GM23338 (cell line): ENCODE measurements at regions not wholly inside any gene's neighbourhood (a gene's known extent, or its start where the extent isn't known, plus 50 kb on each side); places are given as distances from the start of the nearest gene placed in this dataset.

Source experiments
- ATAC-seq: fragments of 200-7000 bp; cut with Tn5 transposase; 3 replicates; pipeline ENCODE4 v1.9.1; 2020
- DNase-seq: peaks from one replicate; pipeline ENCODE4 v3.0.0-alpha.2; 2015; ENCODE audit warnings: low spot score
- H2AFZ ChIP-seq: fragments of 200-600 bp; sonication (generic); 2 replicates; pipeline ENCODE4 v1.8.0; 2016; ENCODE audit warnings: antibody characterized with exemption, mild to moderate bottlenecking, moderate library complexity
- H3F3A ChIP-seq: fragments of 200-600 bp; sonication (generic); replicated peaks from 2 replicates; pipeline ENCODE4 v1.8.0; 2017; ENCODE audit warnings: antibody characterized with exemption, mixed run types, low read depth
- H3K27ac ChIP-seq: fragments of 200-600 bp; sonication (generic); 2 replicates; pipeline ENCODE4 v1.6.1; 2016; ENCODE audit warnings: low read depth
- H3K27me3 ChIP-seq: fragments of 200-600 bp; sonication (generic); 2 replicates; pipeline ENCODE4 v1.8.0; 2016; ENCODE audit warnings: mild to moderate bottlenecking, mixed run types, moderate library complexity; ENCODE audit not compliant: insufficient read depth
- H3K36me3 ChIP-seq: fragments of 200-600 bp; sonication (generic); 2 replicates; pipeline ENCODE4 v1.8.0; 2016; ENCODE audit warnings: mild to moderate bottlenecking; ENCODE audit not compliant: insufficient read depth
- H3K4me1 ChIP-seq: fragments of 200-600 bp; sonication (generic); 2 replicates; pipeline ENCODE4 v1.8.0; 2016; ENCODE audit warnings: mild to moderate bottlenecking, moderate library complexity; ENCODE audit not compliant: insufficient read depth
- H3K4me2 ChIP-seq: fragments of 200-600 bp; sonication (generic); 2 replicates; pipeline ENCODE4 v1.7.1; 2017; ENCODE audit warnings: mixed run types
- H3K4me3 ChIP-seq: fragments of 200-600 bp; sonication (generic); 2 replicates; pipeline ENCODE4 v1.6.1; 2016; ENCODE audit warnings: mixed run types
- H3K79me2 ChIP-seq: fragments of 200-600 bp; sonication (generic); replicated peaks from 2 replicates; pipeline ENCODE4 v1.8.0; 2017; ENCODE audit warnings: mild to moderate bottlenecking; ENCODE audit not compliant: insufficient read depth
- H3K9me2 ChIP-seq: fragments of 200-600 bp; sonication (generic); 2 replicates; pipeline ENCODE4 v1.8.0; 2017; ENCODE audit not compliant: insufficient read depth
- H4K20me1 ChIP-seq: fragments of 200-600 bp; sonication (generic); replicated peaks from 2 replicates; pipeline ENCODE4 v1.8.0; 2017; ENCODE audit warnings: mild to moderate bottlenecking; ENCODE audit not compliant: insufficient read depth
- H3K27ac Mint-ChIP-seq: 2 replicates; pipeline ENCODE4 v1.8.0; 2020; ENCODE audit warnings: inconsistent platforms, mild to moderate bottlenecking, moderate library complexity, mixed read lengths
- H3K27me3 Mint-ChIP-seq: 3 replicates; pipeline ENCODE4 v1.8.0; 2022; ENCODE audit warnings: low read depth, mild to moderate bottlenecking, moderate library complexity, mixed read lengths, inconsistent platforms; ENCODE audit not compliant: insufficient read depth, poor library complexity
- H3K36me3 Mint-ChIP-seq: 3 replicates; pipeline ENCODE4 v1.8.0; 2021; ENCODE audit warnings: low read depth, mild to moderate bottlenecking, inconsistent platforms, moderate library complexity, mixed read lengths
- H3K4me1 Mint-ChIP-seq: 3 replicates; pipeline ENCODE4 v1.8.0; 2020; ENCODE audit warnings: mild to moderate bottlenecking, inconsistent platforms, mixed read lengths
- H3K4me3 Mint-ChIP-seq: 3 replicates; pipeline ENCODE4 v1.8.0; 2021; ENCODE audit warnings: moderate library complexity, mild to moderate bottlenecking, inconsistent platforms, mixed read lengths
- H3K9me3 Mint-ChIP-seq: 3 replicates; pipeline ENCODE4 v1.8.0; 2020; ENCODE audit warnings: moderate library complexity, mild to moderate bottlenecking, inconsistent platforms, mixed read lengths
- CREB1 ChIP-seq: fragments of 250-450 bp; sonication (Bioruptor Pico); IDR thresholded peaks from 2 replicates; pipeline ENCODE4 v1.5.0; 2020; ENCODE audit warnings: low read depth, mild to moderate bottlenecking, moderate library complexity
- EZH2 ChIP-seq: fragments of 200-600 bp; sonication (generic); IDR thresholded peaks from one replicate; pipeline ENCODE4 v1.8.0; 2017; ENCODE audit warnings: antibody characterized with exemption, mild to moderate bottlenecking, low read depth; ENCODE audit not compliant: unreplicated experiment
- EZH2phosphoT487 ChIP-seq: fragments of 200-600 bp; sonication (generic); IDR thresholded peaks from one replicate; pipeline ENCODE4 v1.8.1; 2018; ENCODE audit warnings: antibody characterized with exemption; ENCODE audit not compliant: unreplicated experiment
- JUNB ChIP-seq: IDR thresholded peaks from one replicate; pipeline ENCODE4 v1.6.1; 2016; ENCODE audit warnings: antibody characterized with exemption; ENCODE audit not compliant: unreplicated experiment
- NANOG ChIP-seq: IDR thresholded peaks from 2 replicates; pipeline ENCODE4 v1.6.1; 2016; ENCODE audit warnings: antibody characterized with exemption, borderline replicate concordance
- POLR2AphosphoS5 ChIP-seq: IDR thresholded peaks from 2 replicates; pipeline ENCODE4 v1.6.1; 2016; ENCODE audit warnings: antibody characterized with exemption, low read depth
- STAT1 ChIP-seq: IDR thresholded peaks from one replicate; pipeline ENCODE4 v1.6.1; 2016; ENCODE audit warnings: antibody characterized with exemption; ENCODE audit not compliant: unreplicated experiment
- ZNF114 ChIP-seq: fragments of 250-450 bp; sonication (Bioruptor Pico); IDR thresholded peaks from 2 replicates; pipeline ENCODE4 v1.5.0; 2020; ENCODE audit warnings: mild to moderate bottlenecking, moderate library complexity
- ZNF331 ChIP-seq: fragments of 250-450 bp; sonication (Bioruptor Pico); IDR thresholded peaks from 2 replicates; pipeline ENCODE4 v1.5.0; 2020; ENCODE audit warnings: low read depth, mild to moderate bottlenecking, moderate library complexity
- ZNF462 ChIP-seq: fragments of 250-450 bp; sonication (Bioruptor Pico); IDR thresholded peaks from 2 replicates; pipeline ENCODE4 v1.5.0; 2020; ENCODE audit warnings: mild to moderate bottlenecking, moderate library complexity
- TF ChIP-seq, protein P1 (sequence below), 2 experiments: fragments of 200-600 bp in 1 of 2; sonication (generic) in 1 of 2; conservative IDR thresholded peaks; 2 replicates each; pipeline versions ENCODE4 v1.5.1 to v1.6.1; 2016 to 2017; ENCODE audit warnings: antibody characterized with exemption in 2 of 2, low read depth in 2 of 2, mild to moderate bottlenecking in 2 of 2, moderate library complexity in 1 of 2
- TF ChIP-seq, protein P2 (sequence below): IDR thresholded peaks from 2 replicates; pipeline ENCODE4 v1.6.1; 2016; ENCODE audit warnings: antibody characterized with exemption

DNA sequence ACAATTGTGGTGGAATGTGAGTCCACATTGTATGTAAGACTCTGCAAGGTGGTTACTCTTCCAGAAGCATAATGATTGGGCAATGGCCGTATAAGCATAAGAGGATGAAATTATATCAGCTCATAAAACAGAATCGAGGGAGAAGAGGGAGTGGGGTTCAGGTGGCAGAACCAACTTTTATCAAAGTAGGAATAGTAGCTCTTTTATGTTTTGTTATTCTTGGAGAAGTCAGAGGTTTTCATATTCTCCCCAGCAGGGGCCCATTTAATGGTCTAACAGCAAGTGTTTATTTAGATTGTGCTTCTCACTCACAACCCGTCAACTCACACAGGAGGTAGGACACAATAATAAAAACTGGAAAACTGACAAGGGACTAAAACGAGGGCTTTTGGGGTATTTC is 291.3 kb upstream of the CD180 start:
- no peak for TF ChIP-seq POLR2AphosphoS5
- no peak for TF ChIP-seq CREB1 (CRISPR knock-in tag)
- TF ChIP-seq, protein P1, sequence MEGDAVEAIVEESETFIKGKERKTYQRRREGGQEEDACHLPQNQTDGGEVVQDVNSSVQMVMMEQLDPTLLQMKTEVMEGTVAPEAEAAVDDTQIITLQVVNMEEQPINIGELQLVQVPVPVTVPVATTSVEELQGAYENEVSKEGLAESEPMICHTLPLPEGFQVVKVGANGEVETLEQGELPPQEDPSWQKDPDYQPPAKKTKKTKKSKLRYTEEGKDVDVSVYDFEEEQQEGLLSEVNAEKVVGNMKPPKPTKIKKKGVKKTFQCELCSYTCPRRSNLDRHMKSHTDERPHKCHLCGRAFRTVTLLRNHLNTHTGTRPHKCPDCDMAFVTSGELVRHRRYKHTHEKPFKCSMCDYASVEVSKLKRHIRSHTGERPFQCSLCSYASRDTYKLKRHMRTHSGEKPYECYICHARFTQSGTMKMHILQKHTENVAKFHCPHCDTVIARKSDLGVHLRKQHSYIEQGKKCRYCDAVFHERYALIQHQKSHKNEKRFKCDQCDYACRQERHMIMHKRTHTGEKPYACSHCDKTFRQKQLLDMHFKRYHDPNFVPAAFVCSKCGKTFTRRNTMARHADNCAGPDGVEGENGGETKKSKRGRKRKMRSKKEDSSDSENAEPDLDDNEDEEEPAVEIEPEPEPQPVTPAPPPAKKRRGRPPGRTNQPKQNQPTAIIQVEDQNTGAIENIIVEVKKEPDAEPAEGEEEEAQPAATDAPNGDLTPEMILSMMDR (conservative IDR thresholded peaks at IDR 0.05; ENCODE audit: low read depth in 2 of 2): no peak
- TF ChIP-seq STAT1: no peak
- TF ChIP-seq NANOG: no peak
- no peak for TF ChIP-seq ZNF462
- no peak for TF ChIP-seq EZH2phosphoT487
- TF ChIP-seq ZNF114: no peak
- TF ChIP-seq EZH2: no peak
- TF ChIP-seq ZNF331 (CRISPR knock-in tag): no peak
- no peak for TF ChIP-seq JUNB
- TF ChIP-seq, protein P2, sequence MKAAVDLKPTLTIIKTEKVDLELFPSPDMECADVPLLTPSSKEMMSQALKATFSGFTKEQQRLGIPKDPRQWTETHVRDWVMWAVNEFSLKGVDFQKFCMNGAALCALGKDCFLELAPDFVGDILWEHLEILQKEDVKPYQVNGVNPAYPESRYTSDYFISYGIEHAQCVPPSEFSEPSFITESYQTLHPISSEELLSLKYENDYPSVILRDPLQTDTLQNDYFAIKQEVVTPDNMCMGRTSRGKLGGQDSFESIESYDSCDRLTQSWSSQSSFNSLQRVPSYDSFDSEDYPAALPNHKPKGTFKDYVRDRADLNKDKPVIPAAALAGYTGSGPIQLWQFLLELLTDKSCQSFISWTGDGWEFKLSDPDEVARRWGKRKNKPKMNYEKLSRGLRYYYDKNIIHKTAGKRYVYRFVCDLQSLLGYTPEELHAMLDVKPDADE: no peak
- ATAC-seq (no peak), DNase-seq (no peak)
- no peaks in the 10 kb centered on the region for H3F3A ChIP-seq
- Mint-ChIP-seq H3K36me3 (no peaks in the 10 kb centered on the region), H3K27ac (no peak overlapping the region), H3K4me3 (no peak overlapping the region), H3K9me3 (peaks cover 6% of the 10 kb centered on the region; the same call in 1 of the 3 replicates), H3K27me3 (no peaks in the 10 kb centered on the region), H3K4me1 (peaks cover 7% of the 10 kb centered on the region; the same call in 2 of the 3 replicates)
- no peaks in the 10 kb centered on the region for H3K9me2 ChIP-seq
- H3K4me3 ChIP-seq: no peak overlapping the region
- no peak overlapping the region for H2AFZ ChIP-seq
- no peaks in the 10 kb centered on the region for H3K27me3 ChIP-seq
- no peaks in the 10 kb centered on the region for H3K79me2 ChIP-seq
- H3K36me3 ChIP-seq: no peaks in the 10 kb centered on the region
- H3K4me1 ChIP-seq: no peaks in the 10 kb centered on the region
- no peaks in the 10 kb centered on the region for H4K20me1 ChIP-seq
- no peak overlapping the region for H3K27ac ChIP-seq
- no peak overlapping the region for H3K4me2 ChIP-seq
